K562 (cell line): ENCODE measurements at regions not wholly inside any gene's neighbourhood (a gene's known extent, or its start where the extent isn't known, plus 50 kb on each side); places are given as distances from the start of the nearest gene placed in this dataset.

Experiments
- BHLHE40 ChIP-seq: IDR thresholded peaks from 2 replicates; pipeline ENCODE4 v1.6.1; 2011; ENCODE audit warnings: low read length, improper control_type of control experiment
- C11orf30 ChIP-seq: fragments of 450-650 bp; IDR thresholded peaks from 2 replicates; pipeline ENCODE4 v1.6.1; 2016; ENCODE audit warnings: low read depth, mild to moderate bottlenecking
- CBX3 ChIP-seq, 2 experiments: IDR thresholded peaks; 1 replicate in 1 of 2; 2 replicates in 1 of 2; pipeline ENCODE4 v1.6.1; 2012; ENCODE audit warnings: inconsistent platforms in 2 of 2, low read length in 2 of 2, borderline replicate concordance in 1 of 2, control low read depth in 1 of 2
- ETV5 ChIP-seq: sonication (generic); formaldehyde crosslinking; IDR thresholded peaks from 2 replicates; pipeline ENCODE4 v1.4.0; 2020; ENCODE audit warnings: low read depth, mild to moderate bottlenecking, missing genetic modification reagents
- EZH2 ChIP-seq: IDR thresholded peaks from 2 replicates; pipeline ENCODE4 v1.6.1; 2012; ENCODE audit warnings: low read depth, mild to moderate bottlenecking, inconsistent platforms, low read length, borderline replicate concordance
- GATAD2A ChIP-seq: fragments of 450-650 bp; IDR thresholded peaks from 2 replicates; pipeline ENCODE4 v1.6.1; 2017
- HDAC2 ChIP-seq: fragments of 450-650 bp; IDR thresholded peaks from 2 replicates; pipeline ENCODE4 v1.6.1; 2016; ENCODE audit warnings: mild to moderate bottlenecking
- POLR2A ChIP-seq: fragments of 450-650 bp; conservative IDR thresholded peaks from 2 replicates; pipeline ENCODE4 v1.6.1; 2016
- TAF1 ChIP-seq: IDR thresholded peaks from 2 replicates; pipeline ENCODE4 v1.6.1; 2011; ENCODE audit warnings: mild to moderate bottlenecking, low read length, moderate library complexity; ENCODE audit not compliant: insufficient read depth, control insufficient read depth, severe bottlenecking; ENCODE audit errors: extremely low read depth
- ZBTB7A ChIP-seq: IDR thresholded peaks from 2 replicates; pipeline ENCODE4 v1.6.1; 2011; ENCODE audit warnings: low read depth, mild to moderate bottlenecking, low read length, moderate library complexity, borderline replicate concordance; ENCODE audit not compliant: control insufficient read depth
- ZNF551 ChIP-seq: fragments of 250-450 bp; sonication (Bioruptor Pico); IDR thresholded peaks from 2 replicates; pipeline ENCODE4 v1.5.0; 2021; ENCODE audit warnings: mild to moderate bottlenecking, moderate library complexity
- TF ChIP-seq, protein P1 (sequence below), 3 experiments: IDR thresholded peaks in 2 of 3; conservative IDR thresholded peaks in 1 of 3; 2 replicates each; pipeline ENCODE4 v1.5.1; 2011 to 2012; ENCODE audit warnings: low read length in 3 of 3, mild to moderate bottlenecking in 3 of 3, control low read depth in 2 of 3, improper control_type of control experiment in 1 of 3, inconsistent platforms in 1 of 3, low read depth in 1 of 3, mixed read lengths in 1 of 3, moderate library complexity in 1 of 3; ENCODE audit not compliant: insufficient read depth in 2 of 3
- TF ChIP-seq, protein P2 (sequence below), 2 experiments: fragments of 450-650 bp; formaldehyde crosslinking in 1 of 2; IDR thresholded peaks; 2 replicates each; pipeline versions ENCODE4 v1.4.0 to v1.6.1; 2014 to 2020; ENCODE audit warnings: mild to moderate bottlenecking in 2 of 2, borderline replicate concordance in 1 of 2, low read depth in 1 of 2
- TF ChIP-seq, protein P3 (sequence below): sonication (generic); formaldehyde crosslinking; IDR thresholded peaks from 2 replicates; pipeline ENCODE4 v1.5.0; 2020; ENCODE audit warnings: missing genetic modification reagents

DNA sequence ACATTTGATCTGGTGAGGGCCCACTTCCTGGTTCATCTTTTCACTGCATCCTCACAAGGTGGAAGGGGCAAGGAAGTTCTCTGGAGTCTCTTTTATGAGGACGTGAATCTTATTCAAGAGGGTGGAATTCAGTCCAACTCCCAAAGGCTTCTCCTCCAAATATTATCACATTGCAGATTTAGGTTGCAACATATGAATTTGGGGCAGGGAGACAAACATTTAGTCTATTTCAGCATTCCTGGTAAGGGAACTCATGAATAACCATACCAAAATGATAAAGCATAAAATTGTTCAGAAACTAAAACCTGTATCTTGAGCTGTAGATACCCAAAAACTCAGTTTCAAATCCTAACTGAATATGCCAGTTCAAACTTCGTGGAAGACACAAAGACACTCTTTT, 246.8 kb downstream of the QDPR start:
- TF ChIP-seq TAF1 (no peak), POLR2A (no peak), EZH2 (no peak), ZBTB7A (no peak), BHLHE40 (no peak), HDAC2 (no peak), C11orf30 (no peak), GATAD2A (no peak), ETV5 (CRISPR knock-in tag) (no peak), CBX3 (IDR thresholded peaks at IDR 0.05; ENCODE audit: borderline replicate concordance in 1 of 2, low read length in 2 of 2) (no peak), ZNF551 (no peak)
- TF ChIP-seq, protein P1, sequence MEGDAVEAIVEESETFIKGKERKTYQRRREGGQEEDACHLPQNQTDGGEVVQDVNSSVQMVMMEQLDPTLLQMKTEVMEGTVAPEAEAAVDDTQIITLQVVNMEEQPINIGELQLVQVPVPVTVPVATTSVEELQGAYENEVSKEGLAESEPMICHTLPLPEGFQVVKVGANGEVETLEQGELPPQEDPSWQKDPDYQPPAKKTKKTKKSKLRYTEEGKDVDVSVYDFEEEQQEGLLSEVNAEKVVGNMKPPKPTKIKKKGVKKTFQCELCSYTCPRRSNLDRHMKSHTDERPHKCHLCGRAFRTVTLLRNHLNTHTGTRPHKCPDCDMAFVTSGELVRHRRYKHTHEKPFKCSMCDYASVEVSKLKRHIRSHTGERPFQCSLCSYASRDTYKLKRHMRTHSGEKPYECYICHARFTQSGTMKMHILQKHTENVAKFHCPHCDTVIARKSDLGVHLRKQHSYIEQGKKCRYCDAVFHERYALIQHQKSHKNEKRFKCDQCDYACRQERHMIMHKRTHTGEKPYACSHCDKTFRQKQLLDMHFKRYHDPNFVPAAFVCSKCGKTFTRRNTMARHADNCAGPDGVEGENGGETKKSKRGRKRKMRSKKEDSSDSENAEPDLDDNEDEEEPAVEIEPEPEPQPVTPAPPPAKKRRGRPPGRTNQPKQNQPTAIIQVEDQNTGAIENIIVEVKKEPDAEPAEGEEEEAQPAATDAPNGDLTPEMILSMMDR (IDR thresholded peaks at IDR 0.05 in 2 of 3, conservative IDR thresholded peaks at IDR 0.05 in 1 of 3; ENCODE audit: insufficient read depth in 2 of 3, low read depth in 1 of 3, low read length in 3 of 3) = no peak
- TF ChIP-seq, protein P2, sequence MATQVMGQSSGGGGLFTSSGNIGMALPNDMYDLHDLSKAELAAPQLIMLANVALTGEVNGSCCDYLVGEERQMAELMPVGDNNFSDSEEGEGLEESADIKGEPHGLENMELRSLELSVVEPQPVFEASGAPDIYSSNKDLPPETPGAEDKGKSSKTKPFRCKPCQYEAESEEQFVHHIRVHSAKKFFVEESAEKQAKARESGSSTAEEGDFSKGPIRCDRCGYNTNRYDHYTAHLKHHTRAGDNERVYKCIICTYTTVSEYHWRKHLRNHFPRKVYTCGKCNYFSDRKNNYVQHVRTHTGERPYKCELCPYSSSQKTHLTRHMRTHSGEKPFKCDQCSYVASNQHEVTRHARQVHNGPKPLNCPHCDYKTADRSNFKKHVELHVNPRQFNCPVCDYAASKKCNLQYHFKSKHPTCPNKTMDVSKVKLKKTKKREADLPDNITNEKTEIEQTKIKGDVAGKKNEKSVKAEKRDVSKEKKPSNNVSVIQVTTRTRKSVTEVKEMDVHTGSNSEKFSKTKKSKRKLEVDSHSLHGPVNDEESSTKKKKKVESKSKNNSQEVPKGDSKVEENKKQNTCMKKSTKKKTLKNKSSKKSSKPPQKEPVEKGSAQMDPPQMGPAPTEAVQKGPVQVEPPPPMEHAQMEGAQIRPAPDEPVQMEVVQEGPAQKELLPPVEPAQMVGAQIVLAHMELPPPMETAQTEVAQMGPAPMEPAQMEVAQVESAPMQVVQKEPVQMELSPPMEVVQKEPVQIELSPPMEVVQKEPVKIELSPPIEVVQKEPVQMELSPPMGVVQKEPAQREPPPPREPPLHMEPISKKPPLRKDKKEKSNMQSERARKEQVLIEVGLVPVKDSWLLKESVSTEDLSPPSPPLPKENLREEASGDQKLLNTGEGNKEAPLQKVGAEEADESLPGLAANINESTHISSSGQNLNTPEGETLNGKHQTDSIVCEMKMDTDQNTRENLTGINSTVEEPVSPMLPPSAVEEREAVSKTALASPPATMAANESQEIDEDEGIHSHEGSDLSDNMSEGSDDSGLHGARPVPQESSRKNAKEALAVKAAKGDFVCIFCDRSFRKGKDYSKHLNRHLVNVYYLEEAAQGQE (IDR thresholded peaks at IDR 0.05; ENCODE audit: borderline replicate concordance) = no peak
- TF ChIP-seq, protein P2 (CRISPR knock-in tag; IDR thresholded peaks at IDR 0.05; ENCODE audit: low read depth) = no peak
- TF ChIP-seq, protein P3, sequence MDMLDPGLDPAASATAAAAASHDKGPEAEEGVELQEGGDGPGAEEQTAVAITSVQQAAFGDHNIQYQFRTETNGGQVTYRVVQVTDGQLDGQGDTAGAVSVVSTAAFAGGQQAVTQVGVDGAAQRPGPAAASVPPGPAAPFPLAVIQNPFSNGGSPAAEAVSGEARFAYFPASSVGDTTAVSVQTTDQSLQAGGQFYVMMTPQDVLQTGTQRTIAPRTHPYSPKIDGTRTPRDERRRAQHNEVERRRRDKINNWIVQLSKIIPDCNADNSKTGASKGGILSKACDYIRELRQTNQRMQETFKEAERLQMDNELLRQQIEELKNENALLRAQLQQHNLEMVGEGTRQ = no peak
